WTC11 (cell line): ENCODE measurements at regions not wholly inside any gene's neighbourhood (a gene's known extent, or its start where the extent isn't known, plus 50 kb on each side); places are given as distances from the start of the nearest gene placed in this dataset.

ENCODE experiments used
- ATAC-seq: fragments of 200-7000 bp; cut with Tn5 transposase; 2 replicates; pipeline ENCODE4 v1.10.0; 2021; ENCODE audit warnings: mild to moderate bottlenecking, moderate library complexity
- CTCF ChIA-PET: fragments of 300-600 bp; sonication (Branson Sonifier 250); formaldehyde crosslinking; loops from one replicate; lab custom pipeline; 2021; ENCODE audit warnings: antibody characterized with exemption; lab: Charles Lee
- POLR2A ChIA-PET: fragments of 350-600 bp; sonication (Branson Sonifier 250); formaldehyde crosslinking; loops from one replicate; lab custom pipeline; 2021; ENCODE audit warnings: antibody characterized with exemption; lab: Charles Lee
- DNase-seq: peaks from one replicate; pipeline ENCODE4 v3.0.0; 2021; ENCODE audit warnings: low spot score
- H3K27ac Mint-ChIP-seq: 2 replicates; pipeline ENCODE4 v1.8.0; 2021; ENCODE audit warnings: mixed read lengths
- H3K27me3 Mint-ChIP-seq: 2 replicates; pipeline ENCODE4 v1.8.0; 2021; ENCODE audit warnings: low read depth, mild to moderate bottlenecking, moderate library complexity, mixed read lengths
- H3K36me3 Mint-ChIP-seq: 2 replicates; pipeline ENCODE4 v1.8.0; 2021; ENCODE audit warnings: mixed read lengths
- H3K4me1 Mint-ChIP-seq: 2 replicates; pipeline ENCODE4 v1.8.0; 2022; ENCODE audit warnings: mixed read lengths
- H3K4me3 Mint-ChIP-seq: 2 replicates; pipeline ENCODE4 v1.8.0; 2021; ENCODE audit warnings: mild to moderate bottlenecking, moderate library complexity, mixed read lengths
- H3K9me3 Mint-ChIP-seq: 2 replicates; pipeline ENCODE4 v1.8.0; 2021; ENCODE audit warnings: mixed read lengths
- CREB1 ChIP-seq: sonication (generic); formaldehyde crosslinking; IDR thresholded peaks from 2 replicates; pipeline ENCODE4 v1.8.0; 2023; ENCODE audit warnings: mild to moderate bottlenecking, missing genetic modification reagents
- CREM ChIP-seq: sonication (generic); formaldehyde crosslinking; IDR thresholded peaks from 2 replicates; pipeline ENCODE4 v1.8.1; 2022; ENCODE audit warnings: mild to moderate bottlenecking, missing genetic modification reagents, moderate library complexity
- ETV6 ChIP-seq: sonication (generic); formaldehyde crosslinking; IDR thresholded peaks from 2 replicates; pipeline ENCODE4 v1.8.1; 2022; ENCODE audit warnings: mild to moderate bottlenecking, missing genetic modification reagents
- FOXJ3 ChIP-seq: sonication (generic); formaldehyde crosslinking; IDR thresholded peaks from 2 replicates; pipeline ENCODE4 v1.9.0; 2021; ENCODE audit warnings: missing genetic modification reagents, mild to moderate bottlenecking, borderline replicate concordance
- KAT7 ChIP-seq: sonication (generic); formaldehyde crosslinking; IDR thresholded peaks from 2 replicates; pipeline ENCODE4 v1.8.1; 2023; ENCODE audit warnings: missing genetic modification reagents, mild to moderate bottlenecking, borderline replicate concordance
- NFE2L1 ChIP-seq: sonication (generic); formaldehyde crosslinking; IDR thresholded peaks from 2 replicates; pipeline ENCODE4 v1.8.1; 2023; ENCODE audit warnings: missing genetic modification reagents
- NR1H2 ChIP-seq: sonication (generic); formaldehyde crosslinking; IDR thresholded peaks from 2 replicates; pipeline ENCODE4 v1.9.0; 2021; ENCODE audit warnings: mild to moderate bottlenecking, moderate library complexity, missing genetic modification reagents
- OVOL2 ChIP-seq: fragments of 250-450 bp; sonication (Bioruptor Pico); IDR thresholded peaks from 2 replicates; pipeline ENCODE4 v1.9.0; 2021; ENCODE audit warnings: mild to moderate bottlenecking, borderline replicate concordance
- SMAD3 ChIP-seq: sonication (generic); formaldehyde crosslinking; IDR thresholded peaks from 2 replicates; pipeline ENCODE4 v1.8.0; 2022; ENCODE audit warnings: missing genetic modification reagents, mild to moderate bottlenecking, borderline replicate concordance
- SMAD4 ChIP-seq: sonication (generic); formaldehyde crosslinking; IDR thresholded peaks from 2 replicates; pipeline ENCODE4 v1.8.0; 2022; ENCODE audit warnings: mild to moderate bottlenecking, missing genetic modification reagents
- TCF7 ChIP-seq: sonication (generic); formaldehyde crosslinking; IDR thresholded peaks from 2 replicates; pipeline ENCODE4 v1.8.0; 2022; ENCODE audit warnings: mild to moderate bottlenecking, low read depth, missing genetic modification reagents, moderate library complexity
- TP53 ChIP-seq: sonication (generic); formaldehyde crosslinking; IDR thresholded peaks from 2 replicates; pipeline ENCODE4 v1.8.1; 2023; ENCODE audit warnings: mild to moderate bottlenecking, missing genetic modification reagents
- ZBTB21 ChIP-seq: sonication (generic); formaldehyde crosslinking; IDR thresholded peaks from 2 replicates; pipeline ENCODE4 v1.8.1; 2023; ENCODE audit warnings: mild to moderate bottlenecking, missing genetic modification reagents, borderline replicate concordance
- ZNF219 ChIP-seq: sonication (generic); formaldehyde crosslinking; IDR thresholded peaks from 2 replicates; pipeline ENCODE4 v1.8.0; 2023; ENCODE audit warnings: missing genetic modification reagents, mild to moderate bottlenecking, borderline replicate concordance
- ZNF232 ChIP-seq: sonication (generic); formaldehyde crosslinking; IDR thresholded peaks from 2 replicates; pipeline ENCODE4 v1.8.0; 2022; ENCODE audit warnings: mild to moderate bottlenecking, missing genetic modification reagents
- ZNF423 ChIP-seq: fragments of 250-450 bp; sonication (Bioruptor Pico); IDR thresholded peaks from 2 replicates; pipeline ENCODE4 v2.1.2; 2022; ENCODE audit warnings: mild to moderate bottlenecking, moderate library complexity
- TF ChIP-seq, protein P1 (sequence below): sonication (generic); formaldehyde crosslinking; IDR thresholded peaks from 2 replicates; pipeline ENCODE4 v1.8.1; 2023; ENCODE audit warnings: mild to moderate bottlenecking, missing genetic modification reagents, moderate library complexity
- TF ChIP-seq, protein P2 (sequence below): sonication (generic); formaldehyde crosslinking; IDR thresholded peaks from 2 replicates; pipeline ENCODE4 v1.8.1; 2022; ENCODE audit warnings: mild to moderate bottlenecking, moderate library complexity, missing genetic modification reagents
- TF ChIP-seq, protein P3 (sequence below): sonication (generic); formaldehyde crosslinking; IDR thresholded peaks from 2 replicates; pipeline ENCODE4 v1.8.0; 2022; ENCODE audit warnings: mild to moderate bottlenecking, missing genetic modification reagents
- TF ChIP-seq, protein P4 (sequence below): fragments of 200-600 bp; IDR thresholded peaks from 2 replicates; pipeline ENCODE4 v1.8.0; 2022; ENCODE audit warnings: antibody characterized with exemption
- TF ChIP-seq, protein P5 (sequence below): sonication (generic); formaldehyde crosslinking; IDR thresholded peaks from 2 replicates; pipeline ENCODE4 v1.8.1; 2023; ENCODE audit warnings: mild to moderate bottlenecking, missing genetic modification reagents, borderline replicate concordance
- TF ChIP-seq, protein P6 (sequence below): sonication (generic); formaldehyde crosslinking; IDR thresholded peaks from 2 replicates; pipeline ENCODE4 v1.8.0; 2022; ENCODE audit warnings: mild to moderate bottlenecking, missing genetic modification reagents
- TF ChIP-seq, protein P7 (sequence below): sonication (generic); formaldehyde crosslinking; IDR thresholded peaks from 2 replicates; pipeline ENCODE4 v1.8.1; 2023; ENCODE audit warnings: mild to moderate bottlenecking, missing genetic modification reagents
- TF ChIP-seq, protein P8 (sequence below): sonication (generic); formaldehyde crosslinking; IDR thresholded peaks from 2 replicates; pipeline ENCODE4 v1.8.1; 2022; ENCODE audit warnings: missing genetic modification reagents, borderline replicate concordance

DNA sequence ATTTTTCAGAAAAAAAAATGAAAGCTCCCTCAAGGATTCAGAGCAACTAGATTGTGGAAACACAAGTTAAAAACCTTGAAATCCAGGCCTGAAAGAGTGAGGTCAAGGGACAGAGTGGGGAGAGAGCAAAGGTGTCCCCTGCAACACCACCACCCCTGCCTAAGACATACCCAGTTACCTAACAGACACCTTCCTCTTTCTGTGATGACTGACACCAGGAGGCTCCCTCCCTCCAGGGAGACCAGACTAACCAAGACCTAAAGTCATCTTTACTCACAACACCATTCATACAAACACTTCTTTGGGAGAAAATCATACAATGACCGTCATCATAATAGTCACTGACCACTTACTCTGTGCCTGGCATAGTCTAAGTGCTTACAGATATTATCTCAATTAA lies 151.8 kb upstream of the NABP1 start:
- no peaks in the 10 kb centered on the region for H3K4me1 Mint-ChIP-seq
- no peaks in the 10 kb centered on the region for H3K27me3 Mint-ChIP-seq
- TF ChIP-seq ZBTB21 (CRISPR knock-in tag) (no peak), SMAD4 (CRISPR knock-in tag) (no peak), ZNF219 (CRISPR knock-in tag) (no peak)
- TF ChIP-seq, protein P1, sequence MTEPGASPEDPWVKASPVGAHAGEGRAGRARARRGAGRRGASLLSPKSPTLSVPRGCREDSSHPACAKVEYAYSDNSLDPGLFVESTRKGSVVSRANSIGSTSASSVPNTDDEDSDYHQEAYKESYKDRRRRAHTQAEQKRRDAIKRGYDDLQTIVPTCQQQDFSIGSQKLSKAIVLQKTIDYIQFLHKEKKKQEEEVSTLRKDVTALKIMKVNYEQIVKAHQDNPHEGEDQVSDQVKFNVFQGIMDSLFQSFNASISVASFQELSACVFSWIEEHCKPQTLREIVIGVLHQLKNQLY, result no peak

DNA sequence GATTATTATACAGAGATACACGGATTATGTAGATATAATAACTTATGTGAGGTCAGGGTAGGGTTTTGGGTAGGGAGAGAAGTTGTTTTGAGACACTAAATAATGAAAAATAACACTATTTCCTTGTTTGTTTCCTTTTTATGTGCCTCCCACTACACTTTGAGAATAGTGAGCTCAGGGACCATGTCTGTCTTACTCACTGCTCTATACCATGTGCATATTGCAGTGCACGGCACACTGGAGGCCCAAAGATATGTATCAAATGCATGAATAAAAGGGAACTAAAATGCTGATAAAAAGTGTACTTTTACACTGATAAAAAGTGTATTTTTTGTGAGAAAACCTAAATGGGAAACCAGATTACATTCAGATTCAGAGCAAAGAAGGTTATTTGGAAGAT lies 151.4 kb upstream of the NABP1 start:
- ATAC-seq, result no peak
- Mint-ChIP-seq H3K36me3 (no peaks in the 10 kb centered on the region), H3K27ac (no peak overlapping the region), H3K9me3 (no peaks in the 10 kb centered on the region), H3K4me1 (no peaks in the 10 kb centered on the region), H3K4me3 (no peak overlapping the region), H3K27me3 (no peaks in the 10 kb centered on the region)
- ChIA-PET POLR2A (no interaction called here), CTCF (interaction anchor here (1.8 kb wide), 1 partner anchor 12 kb away, joined by 5 read pairs; no protein-coding TSS in a partner anchor)
- TF ChIP-seq, protein P2, sequence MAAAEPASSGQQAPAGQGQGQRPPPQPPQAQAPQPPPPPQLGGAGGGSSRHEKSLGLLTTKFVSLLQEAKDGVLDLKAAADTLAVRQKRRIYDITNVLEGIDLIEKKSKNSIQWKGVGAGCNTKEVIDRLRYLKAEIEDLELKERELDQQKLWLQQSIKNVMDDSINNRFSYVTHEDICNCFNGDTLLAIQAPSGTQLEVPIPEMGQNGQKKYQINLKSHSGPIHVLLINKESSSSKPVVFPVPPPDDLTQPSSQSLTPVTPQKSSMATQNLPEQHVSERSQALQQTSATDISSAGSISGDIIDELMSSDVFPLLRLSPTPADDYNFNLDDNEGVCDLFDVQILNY (CRISPR knock-in tag), result no peak
- TF ChIP-seq, protein P3, sequence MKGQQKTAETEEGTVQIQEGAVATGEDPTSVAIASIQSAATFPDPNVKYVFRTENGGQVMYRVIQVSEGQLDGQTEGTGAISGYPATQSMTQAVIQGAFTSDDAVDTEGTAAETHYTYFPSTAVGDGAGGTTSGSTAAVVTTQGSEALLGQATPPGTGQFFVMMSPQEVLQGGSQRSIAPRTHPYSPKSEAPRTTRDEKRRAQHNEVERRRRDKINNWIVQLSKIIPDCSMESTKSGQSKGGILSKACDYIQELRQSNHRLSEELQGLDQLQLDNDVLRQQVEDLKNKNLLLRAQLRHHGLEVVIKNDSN (CRISPR knock-in tag), result no peak
- TF ChIP-seq FOXJ3 (CRISPR knock-in tag), result no peak
- no peak for TF ChIP-seq CREB1 (CRISPR knock-in tag)
- no peak for TF ChIP-seq ZNF232 (CRISPR knock-in tag)
- no peak for TF ChIP-seq ETV6 (CRISPR knock-in tag)
- no peak for TF ChIP-seq ZNF423
- TF ChIP-seq, protein P4, sequence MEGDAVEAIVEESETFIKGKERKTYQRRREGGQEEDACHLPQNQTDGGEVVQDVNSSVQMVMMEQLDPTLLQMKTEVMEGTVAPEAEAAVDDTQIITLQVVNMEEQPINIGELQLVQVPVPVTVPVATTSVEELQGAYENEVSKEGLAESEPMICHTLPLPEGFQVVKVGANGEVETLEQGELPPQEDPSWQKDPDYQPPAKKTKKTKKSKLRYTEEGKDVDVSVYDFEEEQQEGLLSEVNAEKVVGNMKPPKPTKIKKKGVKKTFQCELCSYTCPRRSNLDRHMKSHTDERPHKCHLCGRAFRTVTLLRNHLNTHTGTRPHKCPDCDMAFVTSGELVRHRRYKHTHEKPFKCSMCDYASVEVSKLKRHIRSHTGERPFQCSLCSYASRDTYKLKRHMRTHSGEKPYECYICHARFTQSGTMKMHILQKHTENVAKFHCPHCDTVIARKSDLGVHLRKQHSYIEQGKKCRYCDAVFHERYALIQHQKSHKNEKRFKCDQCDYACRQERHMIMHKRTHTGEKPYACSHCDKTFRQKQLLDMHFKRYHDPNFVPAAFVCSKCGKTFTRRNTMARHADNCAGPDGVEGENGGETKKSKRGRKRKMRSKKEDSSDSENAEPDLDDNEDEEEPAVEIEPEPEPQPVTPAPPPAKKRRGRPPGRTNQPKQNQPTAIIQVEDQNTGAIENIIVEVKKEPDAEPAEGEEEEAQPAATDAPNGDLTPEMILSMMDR, result no peak
- TF ChIP-seq, protein P5, sequence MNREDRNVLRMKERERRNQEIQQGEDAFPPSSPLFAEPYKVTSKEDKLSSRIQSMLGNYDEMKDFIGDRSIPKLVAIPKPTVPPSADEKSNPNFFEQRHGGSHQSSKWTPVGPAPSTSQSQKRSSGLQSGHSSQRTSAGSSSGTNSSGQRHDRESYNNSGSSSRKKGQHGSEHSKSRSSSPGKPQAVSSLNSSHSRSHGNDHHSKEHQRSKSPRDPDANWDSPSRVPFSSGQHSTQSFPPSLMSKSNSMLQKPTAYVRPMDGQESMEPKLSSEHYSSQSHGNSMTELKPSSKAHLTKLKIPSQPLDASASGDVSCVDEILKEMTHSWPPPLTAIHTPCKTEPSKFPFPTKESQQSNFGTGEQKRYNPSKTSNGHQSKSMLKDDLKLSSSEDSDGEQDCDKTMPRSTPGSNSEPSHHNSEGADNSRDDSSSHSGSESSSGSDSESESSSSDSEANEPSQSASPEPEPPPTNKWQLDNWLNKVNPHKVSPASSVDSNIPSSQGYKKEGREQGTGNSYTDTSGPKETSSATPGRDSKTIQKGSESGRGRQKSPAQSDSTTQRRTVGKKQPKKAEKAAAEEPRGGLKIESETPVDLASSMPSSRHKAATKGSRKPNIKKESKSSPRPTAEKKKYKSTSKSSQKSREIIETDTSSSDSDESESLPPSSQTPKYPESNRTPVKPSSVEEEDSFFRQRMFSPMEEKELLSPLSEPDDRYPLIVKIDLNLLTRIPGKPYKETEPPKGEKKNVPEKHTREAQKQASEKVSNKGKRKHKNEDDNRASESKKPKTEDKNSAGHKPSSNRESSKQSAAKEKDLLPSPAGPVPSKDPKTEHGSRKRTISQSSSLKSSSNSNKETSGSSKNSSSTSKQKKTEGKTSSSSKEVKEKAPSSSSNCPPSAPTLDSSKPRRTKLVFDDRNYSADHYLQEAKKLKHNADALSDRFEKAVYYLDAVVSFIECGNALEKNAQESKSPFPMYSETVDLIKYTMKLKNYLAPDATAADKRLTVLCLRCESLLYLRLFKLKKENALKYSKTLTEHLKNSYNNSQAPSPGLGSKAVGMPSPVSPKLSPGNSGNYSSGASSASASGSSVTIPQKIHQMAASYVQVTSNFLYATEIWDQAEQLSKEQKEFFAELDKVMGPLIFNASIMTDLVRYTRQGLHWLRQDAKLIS, result no peak
- no peak for TF ChIP-seq SMAD3
- TF ChIP-seq, protein P6, sequence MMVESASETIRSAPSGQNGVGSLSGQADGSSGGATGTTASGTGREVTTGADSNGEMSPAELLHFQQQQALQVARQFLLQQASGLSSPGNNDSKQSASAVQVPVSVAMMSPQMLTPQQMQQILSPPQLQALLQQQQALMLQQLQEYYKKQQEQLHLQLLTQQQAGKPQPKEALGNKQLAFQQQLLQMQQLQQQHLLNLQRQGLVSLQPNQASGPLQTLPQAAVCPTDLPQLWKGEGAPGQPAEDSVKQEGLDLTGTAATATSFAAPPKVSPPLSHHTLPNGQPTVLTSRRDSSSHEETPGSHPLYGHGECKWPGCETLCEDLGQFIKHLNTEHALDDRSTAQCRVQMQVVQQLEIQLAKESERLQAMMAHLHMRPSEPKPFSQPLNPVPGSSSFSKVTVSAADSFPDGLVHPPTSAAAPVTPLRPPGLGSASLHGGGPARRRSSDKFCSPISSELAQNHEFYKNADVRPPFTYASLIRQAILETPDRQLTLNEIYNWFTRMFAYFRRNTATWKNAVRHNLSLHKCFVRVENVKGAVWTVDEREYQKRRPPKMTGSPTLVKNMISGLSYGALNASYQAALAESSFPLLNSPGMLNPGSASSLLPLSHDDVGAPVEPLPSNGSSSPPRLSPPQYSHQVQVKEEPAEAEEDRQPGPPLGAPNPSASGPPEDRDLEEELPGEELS, result no peak
- TF ChIP-seq KAT7, result no peak
- no peak for TF ChIP-seq OVOL2 (CRISPR knock-in tag)
- TF ChIP-seq CREM, result no peak
- no peak for TF ChIP-seq TP53 (CRISPR knock-in tag)
- TF ChIP-seq, protein P7, sequence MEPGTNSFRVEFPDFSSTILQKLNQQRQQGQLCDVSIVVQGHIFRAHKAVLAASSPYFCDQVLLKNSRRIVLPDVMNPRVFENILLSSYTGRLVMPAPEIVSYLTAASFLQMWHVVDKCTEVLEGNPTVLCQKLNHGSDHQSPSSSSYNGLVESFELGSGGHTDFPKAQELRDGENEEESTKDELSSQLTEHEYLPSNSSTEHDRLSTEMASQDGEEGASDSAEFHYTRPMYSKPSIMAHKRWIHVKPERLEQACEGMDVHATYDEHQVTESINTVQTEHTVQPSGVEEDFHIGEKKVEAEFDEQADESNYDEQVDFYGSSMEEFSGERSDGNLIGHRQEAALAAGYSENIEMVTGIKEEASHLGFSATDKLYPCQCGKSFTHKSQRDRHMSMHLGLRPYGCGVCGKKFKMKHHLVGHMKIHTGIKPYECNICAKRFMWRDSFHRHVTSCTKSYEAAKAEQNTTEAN, result no peak
- no peak for TF ChIP-seq TCF7 (CRISPR knock-in tag)
- TF ChIP-seq, protein P8, sequence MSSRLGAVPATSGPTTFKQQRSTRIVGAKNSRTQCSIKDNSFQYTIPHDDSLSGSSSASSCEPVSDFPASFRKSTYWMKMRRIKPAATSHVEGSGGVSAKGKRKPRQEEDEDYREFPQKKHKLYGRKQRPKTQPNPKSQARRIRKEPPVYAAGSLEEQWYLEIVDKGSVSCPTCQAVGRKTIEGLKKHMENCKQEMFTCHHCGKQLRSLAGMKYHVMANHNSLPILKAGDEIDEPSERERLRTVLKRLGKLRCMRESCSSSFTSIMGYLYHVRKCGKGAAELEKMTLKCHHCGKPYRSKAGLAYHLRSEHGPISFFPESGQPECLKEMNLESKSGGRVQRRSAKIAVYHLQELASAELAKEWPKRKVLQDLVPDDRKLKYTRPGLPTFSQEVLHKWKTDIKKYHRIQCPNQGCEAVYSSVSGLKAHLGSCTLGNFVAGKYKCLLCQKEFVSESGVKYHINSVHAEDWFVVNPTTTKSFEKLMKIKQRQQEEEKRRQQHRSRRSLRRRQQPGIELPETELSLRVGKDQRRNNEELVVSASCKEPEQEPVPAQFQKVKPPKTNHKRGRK (CRISPR knock-in tag), result no peak
- TF ChIP-seq NR1H2 (CRISPR knock-in tag), result no peak
- TF ChIP-seq NFE2L1 (CRISPR knock-in tag), result no peak
- DNase-seq, result no peak

More for the DNA sequence above, 151.8 kb upstream of the NABP1 start:
- Mint-ChIP-seq H3K9me3 (no peaks in the 10 kb centered on the region), H3K36me3 (no peaks in the 10 kb centered on the region), H3K4me3 (no peak overlapping the region), H3K27ac (no peak overlapping the region)
- POLR2A ChIA-PET, result no interaction called here
- no peak for DNase-seq
- CTCF ChIA-PET, result interaction anchor here (1.3 to 1.8 kb wide), 2 partner anchors 13 to 308 kb away, joined by 3 to 5 read pairs; no protein-coding TSS in a partner anchor
- no peak for ATAC-seq
